ENCODE measurements at regions not wholly inside any gene's neighbourhood (a gene's known extent, or its start where the extent isn't known, plus 50 kb on each side); places are given as distances from the start of the nearest gene placed in this dataset.

- DNase-seq, result no peak
- Histone ChIP-seq H2AK9ac (replicated peaks; ENCODE audit: low read depth, low read length, poor library complexity) (no peak overlapping the region), H4K91ac (ENCODE audit: insufficient read depth, low read depth, low read length) (no peak overlapping the region), H3K18ac (ENCODE audit: low read depth, low read length) (no peak overlapping the region), H3K4me2 (ENCODE audit: low read depth, low read length) (no peak overlapping the region), H3K56ac (ENCODE audit: extremely low read depth, insufficient read depth, low read length) (no peak overlapping the region), H3K4me3 (ENCODE audit: insufficient read depth, low read depth, low read length) (no peak overlapping the region), H3K4me1 (ENCODE audit: control insufficient read depth, insufficient read depth, low read length) (no peaks in the 10 kb centered on the region), H4K8ac (ENCODE audit: low read depth in 2 of 2, low read length in 2 of 2) (no peak overlapping the region), H3K27me3 (ENCODE audit: control insufficient read depth, insufficient read depth, low read length) (no peaks in the 10 kb centered on the region), H3K14ac (replicated peaks; ENCODE audit: low read depth, low read length) (no peak overlapping the region), H4K5ac (ENCODE audit: low read depth, low read length) (no peak overlapping the region), H2BK5ac (ENCODE audit: low read depth, low read length, poor library complexity, severe bottlenecking) (no peak overlapping the region), H3K4ac (ENCODE audit: low read depth, low read length) (no peak overlapping the region), H2BK15ac (ENCODE audit: low read depth, low read length) (no peak overlapping the region), H3K9ac (ENCODE audit: low read depth, low read length) (no peak overlapping the region), H3K9me1 (ENCODE audit: insufficient read depth, low read length) (no peaks in the 10 kb centered on the region), H4K20me1 (ENCODE audit: insufficient read depth, low read length) (no peaks in the 10 kb centered on the region), H3K23ac (ENCODE audit: low read depth, low read length) (no peak overlapping the region), H2BK120ac (ENCODE audit: low read depth, low read length) (no peak overlapping the region), H3K79me1 (ENCODE audit: low read depth in 1 of 2, low read length in 2 of 2) (no peaks in the 10 kb centered on the region), H3K27ac (ENCODE audit: insufficient read depth, low read length) (no peak overlapping the region), H3K36me3 (ENCODE audit: control insufficient read depth, insufficient read depth, low read length) (no peaks in the 10 kb centered on the region), H2AK5ac (ENCODE audit: low read depth, low read length) (no peak overlapping the region), H2AFZ (replicated peaks; ENCODE audit: low read length, poor library complexity) (no peak overlapping the region), H2BK20ac (ENCODE audit: low read depth, low read length) (no peak overlapping the region), H3K9me3 (ENCODE audit: control insufficient read depth, insufficient read depth, low read length) (peaks cover 12% of the 10 kb centered on the region)
- intact Hi-C loops (cut with micrococcal nuclease) (no loop called here), dilution Hi-C loops (cut with HindIII; ENCODE audit: low sequenced_read_pairs, unreplicated experiment) (no loop called here), in situ Hi-C loops (cut with MboI; ENCODE audit: low sequenced_read_pairs) (no loop called here)
- no TSS peak for BruUV-seq (replicated peaks)
- ChIA-PET POLR2A (ENCODE audit: unreplicated experiment) (interaction anchor here (0.6 kb wide), 1 partner anchor 1846 kb away, joined by 3 read pairs; no protein-coding TSS in a partner anchor), CTCF (no interaction called here)
- ATAC-seq (ENCODE audit: low read depth), result no peak
- 57% methylated on average over 6 of the region's 16 CpGs; no CpG with 5 or more reads in 1 of the 2 experiments for WGBS, 2 experiments (ENCODE audit: extremely low coverage in 2 of 2, insufficient read length in 1 of 2)
- no peak for TF ChIP-seq POLR2A (IDR thresholded peaks at IDR 0.05; ENCODE audit: low read depth, low read length)
- no peak for TF ChIP-seq CEBPB (IDR thresholded peaks at IDR 0.05; ENCODE audit: low read depth, low read length)
- TF ChIP-seq SMC3 (IDR thresholded peaks at IDR 0.05; ENCODE audit: low read depth, low read length), result no peak
- no peak for TF ChIP-seq MAFK (IDR thresholded peaks at IDR 0.05; ENCODE audit: low read depth, low read length)
- no peak for TF ChIP-seq RFX5 (IDR thresholded peaks at IDR 0.05; ENCODE audit: low read depth, low read length)
- TF ChIP-seq USF2 (IDR thresholded peaks at IDR 0.05; ENCODE audit: low read depth, low read length), result no peak
- no peak for TF ChIP-seq FOS (IDR thresholded peaks at IDR 0.05; ENCODE audit: low read depth, low read length)
- no peak for TF ChIP-seq CHD1 (IDR thresholded peaks at IDR 0.05; ENCODE audit: low read depth, low read length)
- no peak for TF ChIP-seq NFE2L2 (IDR thresholded peaks at IDR 0.05; ENCODE audit: low read depth, low read length)
Measured at GRCh38 chrX:75648803-75649588, 126.2 kb upstream of the ZDHHC15 start.
